Effector memory CD4-positive, alpha-beta T cell (primary cell): ENCODE measurements at regions not wholly inside any gene's neighbourhood (a gene's known extent, or its start where the extent isn't known, plus 50 kb on each side); places are given as distances from the start of the nearest gene placed in this dataset.

Experiments
- DNase-seq, 3 donors: peaks; one replicate each; pipeline ENCODE4 v3.0.0-alpha.2; 2020
- H3K27ac ChIP-seq: 2 replicates; pipeline ENCODE4 v1.7.0; 2013; ENCODE audit warnings: mild to moderate bottlenecking, low read length, moderate library complexity; ENCODE audit not compliant: insufficient read depth, poor library complexity, severe bottlenecking
- H3K27me3 ChIP-seq: replicated peaks from 2 replicates; pipeline ENCODE4 v1.7.0; 2013; ENCODE audit warnings: mild to moderate bottlenecking, low read length; ENCODE audit not compliant: insufficient read depth, control insufficient read depth, poor library complexity, severe bottlenecking
- H3K36me3 ChIP-seq: 2 replicates; pipeline ENCODE4 v1.7.0; 2013; ENCODE audit warnings: mild to moderate bottlenecking, low read length, moderate library complexity; ENCODE audit not compliant: control insufficient read depth, insufficient read depth
- H3K4me1 ChIP-seq: 2 replicates; pipeline ENCODE4 v1.7.0; 2013; ENCODE audit warnings: low read length, mild to moderate bottlenecking; ENCODE audit not compliant: control insufficient read depth, insufficient read depth, poor library complexity, severe bottlenecking
- H3K4me3 ChIP-seq: 2 replicates; pipeline ENCODE4 v1.7.0; 2013; ENCODE audit warnings: low read length, low read depth, mild to moderate bottlenecking; ENCODE audit not compliant: insufficient read depth, poor library complexity, severe bottlenecking
- H3K9me3 ChIP-seq: 2 replicates; pipeline ENCODE4 v1.7.0; 2013; ENCODE audit warnings: mild to moderate bottlenecking, low read length, moderate library complexity; ENCODE audit not compliant: control insufficient read depth

DNA sequence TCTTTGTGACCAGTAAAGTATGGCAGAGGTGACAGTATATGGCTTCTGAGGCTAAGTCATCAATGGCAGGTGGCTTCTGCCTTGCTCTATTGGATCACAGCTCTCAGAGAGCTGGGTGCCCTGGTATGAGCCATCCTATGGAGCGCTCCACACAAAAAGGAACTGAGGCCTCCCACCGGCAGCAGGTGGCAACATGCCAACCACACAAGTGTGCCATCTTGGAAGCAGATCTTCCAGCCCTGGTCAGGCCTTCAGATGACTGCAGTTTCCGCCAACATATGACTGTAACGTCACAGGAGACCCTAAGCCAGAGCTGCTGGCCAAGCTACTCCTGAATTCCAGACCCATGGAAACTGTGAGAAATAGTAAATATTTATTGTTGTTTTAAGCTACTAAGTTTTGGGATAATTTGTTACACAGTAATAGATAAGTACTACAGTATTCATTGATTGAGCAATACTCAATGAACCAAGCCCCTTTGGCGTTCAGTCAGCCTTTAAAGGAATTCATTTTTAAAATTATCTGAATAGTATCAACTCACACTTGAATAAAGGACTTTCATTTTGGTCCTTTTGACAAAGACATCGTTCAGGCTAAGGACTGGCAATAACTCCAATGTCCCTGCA is 69.4 kb upstream of the LHX1 start:
- no peaks in the 10 kb centered on the region for H3K36me3 ChIP-seq
- H3K27me3 ChIP-seq, result peaks cover 3% of the 10 kb centered on the region
- H3K27ac ChIP-seq, result no peak overlapping the region
- no peaks in the 10 kb centered on the region for H3K4me1 ChIP-seq
- H3K9me3 ChIP-seq, result no peaks in the 10 kb centered on the region
- no peak for DNase-seq
- H3K4me3 ChIP-seq, result no peak overlapping the region

GRCh38 chr17:36868777-36869176 is 68.5 kb upstream of the LHX1 start:
- no peak for DNase-seq
- Histone ChIP-seq H3K4me3 (no peak overlapping the region), H3K9me3 (no peaks in the 10 kb centered on the region), H3K4me1 (no peaks in the 10 kb centered on the region), H3K27me3 (peaks cover 3% of the 10 kb centered on the region), H3K27ac (no peak overlapping the region), H3K36me3 (no peaks in the 10 kb centered on the region)

GRCh38 chr17:36869441-36869840 is 67.8 kb upstream of the LHX1 start:
- H3K4me3 ChIP-seq, result no peak overlapping the region
- peaks cover 3% of the 10 kb centered on the region for H3K27me3 ChIP-seq
- no peak overlapping the region for H3K27ac ChIP-seq
- no peaks in the 10 kb centered on the region for H3K9me3 ChIP-seq
- DNase-seq, result no peak
- H3K36me3 ChIP-seq, result no peaks in the 10 kb centered on the region
- H3K4me1 ChIP-seq, result no peaks in the 10 kb centered on the region

- no peaks in the 10 kb centered on the region for H3K9me3 ChIP-seq
- no peak for DNase-seq
- no peaks in the 10 kb centered on the region for H3K4me1 ChIP-seq
- no peak overlapping the region for H3K27ac ChIP-seq
- H3K27me3 ChIP-seq, result peaks cover 3% of the 10 kb centered on the region
- H3K4me3 ChIP-seq, result no peak overlapping the region
- no peaks in the 10 kb centered on the region for H3K36me3 ChIP-seq
These were observed 67.2 kb upstream of the LHX1 start for GRCh38 chr17:36869856-36870719.

DNA sequence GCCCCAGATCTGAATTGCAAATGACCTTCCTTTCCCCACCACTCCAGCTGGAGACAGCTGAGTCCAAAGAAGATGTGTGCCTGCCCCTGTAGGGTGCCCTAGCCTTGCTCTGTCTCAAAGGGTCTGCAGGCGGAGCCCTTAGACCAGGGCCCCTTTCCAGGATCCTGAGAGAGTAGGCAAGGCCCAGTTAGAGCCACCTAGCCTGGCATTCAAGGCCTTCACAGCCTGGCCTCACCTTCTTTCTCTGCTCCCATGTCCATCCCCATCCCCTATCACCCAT is 66.6 kb upstream of the LHX1 start:
- Histone ChIP-seq H3K9me3 (no peaks in the 10 kb centered on the region), H3K36me3 (no peaks in the 10 kb centered on the region), H3K27me3 (peaks cover 3% of the 10 kb centered on the region), H3K4me3 (no peak overlapping the region), H3K4me1 (no peaks in the 10 kb centered on the region), H3K27ac (no peak overlapping the region)
- DNase-seq, result no peak

- no peaks in the 10 kb centered on the region for H3K4me1 ChIP-seq
- no peaks in the 10 kb centered on the region for H3K27me3 ChIP-seq
- no peak for DNase-seq
- H3K4me3 ChIP-seq, result no peak overlapping the region
- no peaks in the 10 kb centered on the region for H3K9me3 ChIP-seq
- no peak overlapping the region for H3K27ac ChIP-seq
- H3K36me3 ChIP-seq, result no peaks in the 10 kb centered on the region
These were observed 61.5 kb upstream of the LHX1 start for GRCh38 chr17:36875698-36876293.

GRCh38 chr17:36876966-36877365 is 60.3 kb upstream of the LHX1 start:
- H3K27ac ChIP-seq, result no peak overlapping the region
- no peaks in the 10 kb centered on the region for H3K36me3 ChIP-seq
- H3K4me3 ChIP-seq, result no peak overlapping the region
- H3K27me3 ChIP-seq, result no peaks in the 10 kb centered on the region
- DNase-seq, result no peak
- no peaks in the 10 kb centered on the region for H3K9me3 ChIP-seq
- no peaks in the 10 kb centered on the region for H3K4me1 ChIP-seq

DNA sequence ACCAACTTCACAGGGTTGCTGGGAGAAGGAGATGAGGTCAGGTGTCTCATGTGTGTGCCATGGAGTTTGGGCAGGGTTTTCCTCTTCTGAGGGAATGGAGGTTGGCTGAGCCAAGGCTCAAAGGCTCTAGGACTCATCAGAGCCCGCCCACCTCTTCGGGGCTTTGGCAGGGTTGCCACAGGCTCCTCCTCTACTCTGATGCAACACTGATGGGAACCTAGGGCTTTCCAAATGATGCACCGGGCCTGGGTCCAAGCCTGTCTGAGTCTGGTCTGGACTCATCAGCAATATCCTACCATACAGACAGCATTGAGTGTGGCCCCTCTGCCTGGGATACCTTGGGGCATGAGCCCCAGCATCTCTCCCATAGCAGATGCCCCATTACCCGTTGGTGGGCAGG is 59.5 kb upstream of the LHX1 start:
- Histone ChIP-seq H3K27ac (no peak overlapping the region), H3K36me3 (no peaks in the 10 kb centered on the region), H3K4me3 (no peak overlapping the region), H3K27me3 (no peaks in the 10 kb centered on the region), H3K4me1 (no peaks in the 10 kb centered on the region), H3K9me3 (no peaks in the 10 kb centered on the region)
- DNase-seq, result no peak

GRCh38 chr17:36878216-36878615 is 59.1 kb upstream of the LHX1 start:
- H3K4me1 ChIP-seq, result no peaks in the 10 kb centered on the region
- no peaks in the 10 kb centered on the region for H3K36me3 ChIP-seq
- H3K27me3 ChIP-seq, result no peaks in the 10 kb centered on the region
- no peak overlapping the region for H3K4me3 ChIP-seq
- no peak overlapping the region for H3K27ac ChIP-seq
- no peak for DNase-seq
- H3K9me3 ChIP-seq, result no peaks in the 10 kb centered on the region

DNA sequence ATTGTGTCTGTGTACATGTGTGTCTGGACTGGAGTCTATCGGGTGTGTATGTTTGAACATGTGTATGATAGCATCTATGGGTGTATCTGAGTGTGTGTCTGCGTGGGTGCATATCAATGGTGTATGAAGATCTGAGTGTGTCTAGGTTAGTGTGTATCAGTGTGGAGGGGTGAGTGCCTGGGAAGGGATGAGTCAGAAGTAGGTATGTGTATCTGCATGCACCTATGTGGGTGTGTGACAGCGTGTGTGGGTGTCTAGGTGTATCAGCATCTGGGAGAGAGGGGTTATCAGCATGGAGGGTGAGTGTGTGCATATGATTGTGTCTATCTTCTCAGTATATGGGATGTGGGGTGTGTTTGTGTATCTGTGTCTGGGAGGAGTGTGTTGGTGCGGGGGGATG is 58.2 kb upstream of the LHX1 start:
- no peak overlapping the region for H3K4me3 ChIP-seq
- no peaks in the 10 kb centered on the region for H3K36me3 ChIP-seq
- H3K27me3 ChIP-seq, result peaks cover 2% of the 10 kb centered on the region
- no peaks in the 10 kb centered on the region for H3K9me3 ChIP-seq
- H3K4me1 ChIP-seq, result no peaks in the 10 kb centered on the region
- H3K27ac ChIP-seq, result no peak overlapping the region
- DNase-seq, result no peak
